Lower leg skin (tissue), 3 donors: ENCODE measurements at regions not wholly inside any gene's neighbourhood (a gene's known extent, or its start where the extent isn't known, plus 50 kb on each side); places are given as distances from the start of the nearest gene placed in this dataset.

ENCODE experiments used
- POLR2A ChIP-seq, 2 donors: fragments of 450-650 bp; IDR thresholded peaks; one replicate each; pipeline ENCODE4 v1.6.1; 2016 to 2017; ENCODE audit warnings: antibody characterized with exemption in 2 of 2, mild to moderate bottlenecking in 1 of 2, moderate library complexity in 1 of 2
- TF ChIP-seq, protein P1 (sequence below), 3 donors: fragments of 450-650 bp; IDR thresholded peaks; one replicate each; pipeline ENCODE4 v1.5.1; 2016; ENCODE audit warnings: antibody characterized with exemption in 3 of 3, mild to moderate bottlenecking in 3 of 3, moderate library complexity in 2 of 3

- TF ChIP-seq, protein P1, sequence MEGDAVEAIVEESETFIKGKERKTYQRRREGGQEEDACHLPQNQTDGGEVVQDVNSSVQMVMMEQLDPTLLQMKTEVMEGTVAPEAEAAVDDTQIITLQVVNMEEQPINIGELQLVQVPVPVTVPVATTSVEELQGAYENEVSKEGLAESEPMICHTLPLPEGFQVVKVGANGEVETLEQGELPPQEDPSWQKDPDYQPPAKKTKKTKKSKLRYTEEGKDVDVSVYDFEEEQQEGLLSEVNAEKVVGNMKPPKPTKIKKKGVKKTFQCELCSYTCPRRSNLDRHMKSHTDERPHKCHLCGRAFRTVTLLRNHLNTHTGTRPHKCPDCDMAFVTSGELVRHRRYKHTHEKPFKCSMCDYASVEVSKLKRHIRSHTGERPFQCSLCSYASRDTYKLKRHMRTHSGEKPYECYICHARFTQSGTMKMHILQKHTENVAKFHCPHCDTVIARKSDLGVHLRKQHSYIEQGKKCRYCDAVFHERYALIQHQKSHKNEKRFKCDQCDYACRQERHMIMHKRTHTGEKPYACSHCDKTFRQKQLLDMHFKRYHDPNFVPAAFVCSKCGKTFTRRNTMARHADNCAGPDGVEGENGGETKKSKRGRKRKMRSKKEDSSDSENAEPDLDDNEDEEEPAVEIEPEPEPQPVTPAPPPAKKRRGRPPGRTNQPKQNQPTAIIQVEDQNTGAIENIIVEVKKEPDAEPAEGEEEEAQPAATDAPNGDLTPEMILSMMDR (IDR thresholded peaks at IDR 0.05), result no peak
- no peak for TF ChIP-seq POLR2A (IDR thresholded peaks at IDR 0.05)
Observed at GRCh38 chr11:45525393-45525792, 140.0 kb downstream of the CHST1 start.
